ENCODE measurements at regions not wholly inside any gene's neighbourhood (a gene's known extent, or its start where the extent isn't known, plus 50 kb on each side); places are given as distances from the start of the nearest gene placed in this dataset.

GRCh38 chr4:12265554-12265953 lies 836.9 kb upstream of the HS3ST1 start:
- no peak for DNase-seq

- no peak for DNase-seq
These were observed 831.8 kb upstream of the HS3ST1 start for GRCh38 chr4:12260453-12260852.

- DNase-seq, result no peak
These were observed 816.3 kb upstream of the HS3ST1 start for GRCh38 chr4:12244973-12245372.

- no peak for DNase-seq
These were observed 813.7 kb upstream of the HS3ST1 start for GRCh38 chr4:12242354-12242753.

GRCh38 chr4:12239897-12240636 lies 811.4 kb upstream of the HS3ST1 start:
- DNase-seq, result no peak

GRCh38 chr4:12231098-12231497 lies 802.4 kb upstream of the HS3ST1 start:
- DNase-seq, result no peak

GRCh38 chr4:12221031-12221430 lies 792.3 kb upstream of the HS3ST1 start:
- DNase-seq, result no peak

- DNase-seq, result no peak
These were observed 782.9 kb upstream of the HS3ST1 start for GRCh38 chr4:12211636-12212035.

GRCh38 chr4:12207396-12207795 lies 778.7 kb upstream of the HS3ST1 start:
- no peak for DNase-seq

GRCh38 chr4:12206091-12206490 lies 777.4 kb upstream of the HS3ST1 start:
- no peak for DNase-seq

GRCh38 chr4:12203945-12204344 lies 775.3 kb upstream of the HS3ST1 start:
- no peak for DNase-seq

- no peak for DNase-seq
These were observed 771.5 kb upstream of the HS3ST1 start for GRCh38 chr4:12200226-12200625.

GRCh38 chr4:12186526-12186925 lies 757.8 kb upstream of the HS3ST1 start:
- no peak for DNase-seq

GRCh38 chr4:12178614-12179610 lies 750.2 kb upstream of the HS3ST1 start:
- no peak for DNase-seq

- no peak for DNase-seq
These were observed 748.7 kb upstream of the HS3ST1 start for GRCh38 chr4:12177416-12177815.

- no peak for DNase-seq
These were observed 744.8 kb upstream of the HS3ST1 start for GRCh38 chr4:12173496-12173895.

- DNase-seq, result no peak
These were observed 743.7 kb upstream of the HS3ST1 start for GRCh38 chr4:12172198-12172973.

- DNase-seq, result no peak
These were observed 741.6 kb upstream of the HS3ST1 start for GRCh38 chr4:12170308-12170707.

GRCh38 chr4:12165616-12166015 lies 736.9 kb upstream of the HS3ST1 start:
- no peak for DNase-seq

- no peak for DNase-seq
These were observed 717.6 kb upstream of the HS3ST1 start for GRCh38 chr4:12146339-12146738.

GRCh38 chr4:12145768-12146167 lies 717.1 kb upstream of the HS3ST1 start:
- DNase-seq, result no peak

- no peak for DNase-seq
These were observed 716.4 kb upstream of the HS3ST1 start for GRCh38 chr4:12145106-12145505.

GRCh38 chr4:12144051-12144450 lies 715.4 kb upstream of the HS3ST1 start:
- no peak for DNase-seq

Measured in activated T-cell treated with anti-CD3 and anti-CD28 coated beads, Interleukin-2, amount 50 U/mL, for 1 hour (primary cell).